ENCODE measurements at regions not wholly inside any gene's neighbourhood (a gene's known extent, or its start where the extent isn't known, plus 50 kb on each side); places are given as distances from the start of the nearest gene placed in this dataset.

- no peak overlapping the region for H3K4me3 ChIP-seq (ENCODE audit: low read length)
- no peaks in the 10 kb centered on the region for H3K27me3 ChIP-seq (replicated peaks; ENCODE audit: insufficient read depth, low read length)
- H3K9ac ChIP-seq (ENCODE audit: low read length): no peak overlapping the region
- no peaks in the 10 kb centered on the region for H4K20me1 ChIP-seq (ENCODE audit: insufficient read depth, low read length)
- no peaks in the 10 kb centered on the region for H3F3A ChIP-seq (ENCODE audit: insufficient read depth, low read length)
- no peak overlapping the region for H2AFZ ChIP-seq (ENCODE audit: low read length)
- no peak for DNase-seq
- H3K9me2 ChIP-seq (replicated peaks; ENCODE audit: insufficient read depth, low read length): no peaks in the 10 kb centered on the region
- no peak overlapping the region for H3K27ac ChIP-seq (ENCODE audit: low read length)
- no peak for TF ChIP-seq EZH2phosphoT487 (IDR thresholded peaks at IDR 0.05; ENCODE audit: low read length)
- no peak for TF ChIP-seq EZH2 (optimal IDR thresholded peaks at IDR 0.05; ENCODE audit: low read depth, low read length)
- TF ChIP-seq CTCF (IDR thresholded peaks at IDR 0.05; ENCODE audit: low read length): no peak
- no peaks in the 10 kb centered on the region for H3K79me2 ChIP-seq (ENCODE audit: low read length)
- no peak overlapping the region for H3K4me2 ChIP-seq (ENCODE audit: low read depth, low read length)
- H3K9me3 ChIP-seq (replicated peaks; ENCODE audit: insufficient read depth, low read length): no peaks in the 10 kb centered on the region
- no peaks in the 10 kb centered on the region for H3K4me1 ChIP-seq (ENCODE audit: low read length)
- no peaks in the 10 kb centered on the region for H3K36me3 ChIP-seq (replicated peaks; ENCODE audit: insufficient read depth, low read length)
Measured at GRCh38 chr6:113741651-113742050, 115.5 kb upstream of the MARCKS start.

- Histone ChIP-seq H3K79me2 (ENCODE audit: low read length) (no peaks in the 10 kb centered on the region), H3K27me3 (replicated peaks; ENCODE audit: insufficient read depth, low read length) (no peaks in the 10 kb centered on the region), H4K20me1 (ENCODE audit: insufficient read depth, low read length) (no peaks in the 10 kb centered on the region), H3K27ac (ENCODE audit: low read length) (no peak overlapping the region), H3K9me3 (replicated peaks; ENCODE audit: insufficient read depth, low read length) (no peaks in the 10 kb centered on the region), H3K9me2 (replicated peaks; ENCODE audit: insufficient read depth, low read length) (no peaks in the 10 kb centered on the region), H3K4me1 (ENCODE audit: low read length) (no peaks in the 10 kb centered on the region), H3K36me3 (replicated peaks; ENCODE audit: insufficient read depth, low read length) (no peaks in the 10 kb centered on the region), H3K9ac (ENCODE audit: low read length) (no peak overlapping the region), H3K4me3 (ENCODE audit: low read length) (no peak overlapping the region), H2AFZ (ENCODE audit: low read length) (no peak overlapping the region), H3K4me2 (ENCODE audit: low read depth, low read length) (no peak overlapping the region), H3F3A (ENCODE audit: insufficient read depth, low read length) (no peaks in the 10 kb centered on the region)
- no peak for TF ChIP-seq CTCF (IDR thresholded peaks at IDR 0.05; ENCODE audit: low read length)
- no peak for TF ChIP-seq EZH2phosphoT487 (IDR thresholded peaks at IDR 0.05; ENCODE audit: low read length)
- no peak for TF ChIP-seq EZH2 (optimal IDR thresholded peaks at IDR 0.05; ENCODE audit: low read depth, low read length)
- no peak for DNase-seq
Measured at GRCh38 chr6:113742342-113742741, 114.8 kb upstream of the MARCKS start.

GRCh38 chr6:113744861-113745260, 112.3 kb upstream of the MARCKS start:
- H3K9me2 ChIP-seq (replicated peaks; ENCODE audit: insufficient read depth, low read length): no peaks in the 10 kb centered on the region
- TF ChIP-seq CTCF (IDR thresholded peaks at IDR 0.05; ENCODE audit: low read length) (no peak), EZH2 (optimal IDR thresholded peaks at IDR 0.05; ENCODE audit: low read depth, low read length) (no peak), EZH2phosphoT487 (IDR thresholded peaks at IDR 0.05; ENCODE audit: low read length) (no peak)
- H3K36me3 ChIP-seq (replicated peaks; ENCODE audit: insufficient read depth, low read length): no peaks in the 10 kb centered on the region
- no peaks in the 10 kb centered on the region for H3K4me1 ChIP-seq (ENCODE audit: low read length)
- no peak for DNase-seq
- no peaks in the 10 kb centered on the region for H3F3A ChIP-seq (ENCODE audit: insufficient read depth, low read length)
- no peak overlapping the region for H3K4me2 ChIP-seq (ENCODE audit: low read depth, low read length)
- no peak overlapping the region for H3K4me3 ChIP-seq (ENCODE audit: low read length)
- no peak overlapping the region for H3K27ac ChIP-seq (ENCODE audit: low read length)
- H3K79me2 ChIP-seq (ENCODE audit: low read length): no peaks in the 10 kb centered on the region
- no peaks in the 10 kb centered on the region for H4K20me1 ChIP-seq (ENCODE audit: insufficient read depth, low read length)
- H3K9ac ChIP-seq (ENCODE audit: low read length): no peak overlapping the region
- H3K9me3 ChIP-seq (replicated peaks; ENCODE audit: insufficient read depth, low read length): no peaks in the 10 kb centered on the region
- no peaks in the 10 kb centered on the region for H3K27me3 ChIP-seq (replicated peaks; ENCODE audit: insufficient read depth, low read length)
- no peak overlapping the region for H2AFZ ChIP-seq (ENCODE audit: low read length)

All from MM.1S (cell line).